Brain pericyte (primary cell): ENCODE measurements at regions not wholly inside any gene's neighbourhood (a gene's known extent, or its start where the extent isn't known, plus 50 kb on each side); places are given as distances from the start of the nearest gene placed in this dataset.
"Not testable (repeated sequence)": the region's sequence is repeated elsewhere in the genome, so short reads cannot be mapped to it uniquely, and the experiment has no call there.

Source experiments
- DNase-seq: peaks from one replicate; pipeline ENCODE4 v3.0.0-alpha.2; 2012; ENCODE audit warnings: low read depth, low spot score

GRCh38 chr1:70819231-70819630, 228.4 kb downstream of the PTGER3 start:
- no peak for DNase-seq

DNA sequence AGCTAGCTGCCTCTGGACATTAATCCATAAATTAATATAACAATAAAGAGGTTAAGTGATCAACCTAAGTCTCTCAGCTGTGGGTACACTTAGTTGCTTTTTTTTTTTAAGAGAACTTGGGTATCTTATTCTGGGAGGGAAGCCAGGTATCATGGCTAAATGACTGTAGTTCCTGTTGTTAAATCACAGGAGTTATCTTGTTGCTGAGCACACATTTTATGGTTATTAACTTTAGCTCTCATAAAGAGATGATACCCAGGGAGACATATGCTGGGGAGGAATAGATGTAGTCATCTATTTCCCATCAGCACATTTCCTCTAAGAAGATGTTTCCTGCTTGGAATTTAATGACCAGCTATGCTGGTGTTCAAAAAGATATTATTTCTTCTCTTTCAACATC, 227.8 kb downstream of the PTGER3 start:
- no peak for DNase-seq

GRCh38 chr1:70820396-70820795, 227.2 kb downstream of the PTGER3 start:
- DNase-seq = no peak

- DNase-seq = no peak
Observed at GRCh38 chr1:70820995-70821394, 226.6 kb downstream of the PTGER3 start.

- no peak for DNase-seq
Observed at GRCh38 chr1:70826428-70826827, 221.2 kb downstream of the PTGER3 start.

- DNase-seq = no peak
Observed at GRCh38 chr1:70827030-70827429, 220.6 kb downstream of the PTGER3 start.

DNA sequence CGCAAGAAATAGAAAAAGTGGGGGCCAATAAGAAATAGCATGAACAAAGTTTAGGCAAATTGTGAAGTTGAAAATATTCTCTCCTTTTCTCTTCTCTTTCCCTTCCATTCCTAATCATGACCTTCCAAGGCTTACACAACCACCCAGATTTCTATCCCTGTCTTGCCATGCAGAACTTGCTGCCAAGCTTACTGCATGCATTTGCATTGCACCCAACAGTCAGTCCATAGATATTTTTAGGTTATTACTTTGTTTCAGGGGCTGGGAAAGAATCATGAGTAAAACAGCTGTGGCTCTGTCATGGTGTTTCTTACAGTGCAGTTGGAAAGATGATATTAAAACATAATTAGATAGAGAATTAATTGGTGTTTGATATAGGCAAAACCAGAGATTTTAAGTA, 219.4 kb downstream of the PTGER3 start:
- DNase-seq = no peak

DNA sequence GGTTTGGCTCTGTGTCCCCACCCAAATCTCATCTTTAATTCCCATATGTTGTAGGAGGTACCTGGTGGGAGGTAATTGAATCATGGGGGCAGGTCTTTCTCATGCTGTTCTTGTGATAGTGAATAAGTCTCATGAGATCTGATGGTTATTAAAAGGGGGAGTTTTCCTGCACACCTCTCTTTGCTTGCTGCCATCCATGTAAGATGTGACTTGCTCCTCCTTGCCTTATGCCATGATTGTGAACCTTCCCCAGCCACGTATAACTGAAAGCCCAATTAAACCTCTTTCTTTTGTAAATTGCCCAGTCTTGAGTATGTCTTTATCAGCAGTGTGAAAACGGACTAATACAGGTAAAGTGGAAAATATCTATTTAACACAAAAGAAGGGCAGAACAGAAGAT, 213.3 kb downstream of the PTGER3 start:
- DNase-seq = not testable (repeated sequence)

GRCh38 chr1:70836456-70836855, 211.2 kb downstream of the PTGER3 start:
- DNase-seq = no peak

DNA sequence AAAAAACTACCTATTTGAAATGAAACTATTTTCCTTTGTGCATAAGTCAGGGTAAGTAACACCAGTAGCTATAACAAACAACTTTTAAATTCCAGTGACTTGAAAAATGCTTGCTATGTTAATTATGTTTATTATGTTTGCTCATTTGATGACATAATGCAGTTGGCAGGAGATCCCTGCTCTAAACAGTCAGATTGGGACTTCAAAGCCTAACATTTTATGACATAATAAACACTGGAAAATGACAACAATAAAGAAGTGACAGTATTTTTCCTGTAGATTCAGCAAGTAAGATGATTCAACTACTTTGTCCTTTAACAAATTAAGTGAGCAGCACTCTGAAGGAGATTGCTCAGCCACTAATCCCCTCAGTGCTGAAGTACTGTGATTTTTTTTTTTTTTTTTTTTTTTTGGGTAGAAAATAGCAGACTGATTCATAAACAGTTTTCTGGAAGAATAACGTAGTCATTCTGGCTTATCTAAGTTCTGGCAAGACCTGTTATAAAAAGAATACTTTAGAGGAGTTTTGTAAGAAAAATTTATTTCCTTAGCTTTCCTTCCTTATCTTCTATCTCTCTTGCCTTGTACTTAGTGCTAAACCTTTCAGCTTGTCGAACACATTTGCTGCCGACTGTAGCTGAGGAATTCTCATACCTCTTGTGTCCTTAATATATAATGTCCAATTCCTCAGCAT, 207.2 kb downstream of the PTGER3 start:
- no peak for DNase-seq

DNA sequence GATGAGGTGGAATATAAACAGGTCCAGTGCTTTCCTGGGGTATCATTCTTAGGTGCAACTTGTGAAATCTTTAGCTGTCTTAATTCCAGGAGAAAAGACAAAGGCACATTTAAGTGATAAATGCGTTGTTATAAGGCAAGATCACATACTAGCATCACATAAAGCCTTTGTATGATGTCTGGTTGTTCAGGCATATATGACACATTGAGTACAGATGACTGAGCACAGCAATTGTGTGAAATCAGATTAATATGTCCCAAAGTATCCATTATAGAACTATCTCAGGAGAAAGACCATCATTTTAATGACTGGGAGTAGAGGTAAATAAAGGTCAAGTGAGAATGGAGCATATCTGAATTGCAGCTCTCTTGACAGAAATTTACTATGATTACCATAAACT, 205.1 kb downstream of the PTGER3 start:
- no peak for DNase-seq

- DNase-seq = no peak
Observed at GRCh38 chr1:70843452-70843851, 204.2 kb downstream of the PTGER3 start.

DNA sequence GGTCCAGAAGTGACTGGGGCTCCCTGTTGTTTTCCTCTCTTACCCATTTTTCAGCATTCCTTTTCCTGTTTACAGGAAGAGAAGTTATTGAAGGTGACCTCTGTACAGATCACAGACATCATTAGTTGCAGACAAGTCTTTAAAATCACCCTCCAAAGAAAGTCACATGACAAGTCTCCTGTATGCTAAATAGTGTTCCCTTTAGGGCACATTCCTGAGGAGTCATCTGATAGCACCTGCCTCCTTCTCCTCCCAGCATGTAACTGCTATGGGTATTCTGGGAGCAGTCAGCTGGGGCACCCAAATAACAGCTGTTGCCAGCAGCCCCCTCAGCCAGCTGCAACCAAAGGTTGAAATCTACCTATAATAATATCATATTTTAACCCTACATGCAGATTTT, 200.6 kb downstream of the PTGER3 start:
- DNase-seq = no peak

DNA sequence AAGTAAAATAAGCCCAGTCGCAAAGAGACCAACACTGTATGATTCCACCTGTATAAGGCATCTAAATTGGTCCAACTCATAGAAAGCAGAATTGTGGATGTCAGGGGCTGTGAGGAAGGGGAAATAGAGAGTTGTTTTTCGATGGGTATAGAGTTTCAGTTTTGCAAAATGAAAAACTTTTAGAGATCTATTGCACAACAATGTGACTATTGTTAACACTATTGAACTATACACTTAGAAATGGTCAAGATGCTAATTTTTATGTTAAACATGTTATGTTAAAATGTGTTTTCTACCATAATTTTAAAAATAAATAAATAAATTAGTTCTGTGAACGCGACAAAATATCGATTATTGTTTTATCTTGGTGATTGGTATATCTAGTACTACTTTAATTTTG, 192.4 kb downstream of the PTGER3 start:
- no peak for DNase-seq

DNA sequence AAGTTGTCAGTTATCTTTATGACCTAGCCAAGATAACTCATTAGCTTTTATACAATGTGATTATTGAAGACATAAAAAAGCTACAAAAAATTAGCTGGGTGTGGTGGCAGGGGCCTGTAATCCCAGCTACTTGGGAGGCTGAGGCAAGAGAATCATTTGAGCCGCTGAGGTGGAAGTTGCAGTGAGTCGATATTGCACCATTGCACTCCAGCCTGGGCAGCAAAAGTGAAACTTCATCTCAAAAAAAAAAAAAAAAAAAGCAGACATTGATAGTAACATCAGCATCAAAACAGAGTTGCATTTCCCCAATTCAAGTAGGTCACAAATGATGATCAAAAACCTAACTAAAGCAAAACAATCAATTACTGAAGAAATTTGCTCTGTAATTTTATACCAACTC, 191.4 kb downstream of the PTGER3 start:
- no peak for DNase-seq

- no peak for DNase-seq
Observed at GRCh38 chr1:70863239-70863638, 184.4 kb downstream of the PTGER3 start.

- no peak for DNase-seq
Observed at GRCh38 chr1:70864302-70864701, 183.3 kb downstream of the PTGER3 start.

DNA sequence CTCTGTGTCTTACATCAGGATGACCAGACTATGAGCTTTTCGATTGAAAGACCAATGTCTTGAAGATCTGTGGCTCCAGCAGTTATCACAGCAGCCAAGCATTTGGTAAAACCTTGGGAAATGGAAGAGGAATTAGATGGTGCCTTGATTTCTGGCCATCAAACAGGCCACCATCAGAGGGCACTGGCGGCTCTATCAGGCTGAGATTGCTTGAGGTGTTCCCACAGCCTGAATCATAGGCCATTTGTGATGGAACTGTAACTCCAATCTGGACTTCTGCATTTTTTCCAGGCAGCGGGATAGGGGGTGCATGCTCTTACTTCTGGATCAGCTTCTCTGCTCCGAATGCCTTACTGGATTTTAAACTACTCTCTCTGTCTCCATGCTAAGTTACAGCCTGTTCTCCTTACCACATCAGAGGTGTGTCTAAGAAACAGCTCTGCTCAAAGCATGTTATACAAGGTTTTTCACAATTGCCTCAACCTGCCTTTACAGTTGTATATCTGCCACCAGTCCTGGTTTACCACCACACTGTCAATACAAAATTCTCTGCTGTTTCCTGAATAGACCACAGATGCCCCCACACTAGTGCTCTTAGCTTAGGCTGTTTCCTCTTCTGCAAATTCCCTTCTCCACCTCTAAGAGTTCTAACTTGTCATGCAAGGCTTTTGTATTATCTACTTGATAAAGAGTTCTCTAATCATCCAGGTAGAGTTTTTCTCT, 180.9 kb downstream of the PTGER3 start:
- no peak for DNase-seq

DNA sequence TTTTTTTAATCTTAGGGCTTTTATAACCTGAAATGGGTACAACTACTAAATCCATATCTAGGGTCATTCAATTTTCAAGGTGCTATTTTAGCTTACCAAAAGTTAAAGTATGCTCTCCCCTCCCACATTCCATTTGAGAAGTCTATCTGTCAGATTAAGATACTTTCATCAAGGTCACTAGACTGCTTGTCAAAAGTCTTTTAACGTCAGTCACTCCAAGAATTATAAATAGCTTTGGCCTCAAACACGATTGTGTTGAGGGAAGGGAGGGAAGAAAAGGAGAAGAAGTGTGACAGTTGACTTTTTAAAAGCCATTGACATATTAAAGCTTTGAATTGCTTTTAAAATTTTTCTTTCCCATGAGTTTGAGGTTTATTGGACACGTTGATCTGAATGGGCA, 175.8 kb downstream of the PTGER3 start:
- DNase-seq = no peak

GRCh38 chr1:70874063-70874462, 173.6 kb downstream of the PTGER3 start:
- no peak for DNase-seq

DNA sequence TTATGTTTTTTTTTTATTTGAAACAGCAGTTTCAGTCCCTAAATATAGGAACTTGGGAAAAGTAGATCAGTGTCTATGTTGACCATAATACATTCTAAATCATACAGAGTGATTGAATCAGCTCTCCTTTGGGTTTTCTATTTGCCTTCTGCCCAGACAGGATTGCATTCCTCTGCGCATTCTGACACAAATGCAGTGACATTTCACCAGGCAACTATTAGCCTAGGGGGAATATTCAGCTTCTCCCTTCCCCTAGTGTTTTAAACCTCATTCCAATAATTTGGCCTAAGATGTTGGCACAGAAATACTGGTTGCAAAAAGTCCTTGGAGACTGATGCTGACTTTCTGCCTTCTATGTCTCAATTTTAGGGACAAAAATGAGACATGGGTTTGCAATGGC, 172.8 kb downstream of the PTGER3 start:
- DNase-seq = no peak

- DNase-seq = no peak
Observed at GRCh38 chr1:70877343-70877742, 170.3 kb downstream of the PTGER3 start.

DNA sequence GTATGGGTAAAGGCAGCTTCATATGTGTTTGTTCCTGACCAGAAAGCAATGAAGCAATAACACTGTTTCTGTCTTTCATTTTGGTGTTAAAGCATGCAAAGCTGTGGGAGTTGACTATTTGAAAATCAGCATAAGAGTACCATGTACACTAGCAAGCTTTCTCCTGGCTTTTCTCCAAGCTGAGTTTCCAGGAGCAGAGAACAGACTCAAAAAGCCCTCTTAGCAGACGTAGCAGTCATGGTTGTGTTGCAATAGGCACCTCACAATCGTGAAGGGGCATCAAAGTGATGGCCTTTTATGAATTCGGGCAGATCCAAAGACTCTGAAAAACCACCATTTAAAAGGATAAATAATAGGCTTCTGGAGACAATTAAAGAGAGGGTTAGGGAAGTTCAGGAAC, 159.7 kb downstream of the PTGER3 start:
- DNase-seq = no peak

GRCh38 chr1:70888722-70889121, 158.9 kb downstream of the PTGER3 start:
- DNase-seq = no peak
